K562 (cell line): ENCODE measurements at regions not wholly inside any gene's neighbourhood (a gene's known extent, or its start where the extent isn't known, plus 50 kb on each side); places are given as distances from the start of the nearest gene placed in this dataset.

Experiments
- ARID1B ChIP-seq: fragments of 450-650 bp; IDR thresholded peaks from 2 replicates; pipeline ENCODE4 v1.6.1; 2016; ENCODE audit warnings: antibody characterized with exemption, mild to moderate bottlenecking, inconsistent platforms
- CEBPG ChIP-seq, 3 experiments: fragments of 200-800 bp in 1 of 3; sonication (Bioruptor generic) in 1 of 3; sonication (generic) in 1 of 3; formaldehyde crosslinking in 1 of 3; IDR thresholded peaks in 2 of 3; conservative IDR thresholded peaks in 1 of 3; 2 replicates each; pipeline versions ENCODE4 v1.6.1 to v1.8.0; 2016 to 2022; ENCODE audit warnings: missing compliant biosample characterization in 2 of 3, missing genetic modification characterization in 2 of 3, mild to moderate bottlenecking in 1 of 3, missing genetic modification reagents in 1 of 3
- DACH1 ChIP-seq: fragments of 450-650 bp; IDR thresholded peaks from 2 replicates; pipeline ENCODE4 v1.6.1; 2018; ENCODE audit not compliant: partially characterized antibody
- ELF4 ChIP-seq: fragments of 450-650 bp; formaldehyde crosslinking; IDR thresholded peaks from 2 replicates; pipeline ENCODE4 v1.4.0; 2022; ENCODE audit warnings: missing genetic modification characterization
- EP300 ChIP-seq: IDR thresholded peaks from 2 replicates; pipeline ENCODE4 v1.6.1; 2012; ENCODE audit warnings: low read length, improper control_type of control experiment
- ESRRA ChIP-seq: fragments of 450-650 bp; IDR thresholded peaks from 2 replicates; pipeline ENCODE4 v1.6.1; 2014; ENCODE audit warnings: low read depth, mild to moderate bottlenecking, moderate library complexity, borderline replicate concordance
- EZH2 ChIP-seq: IDR thresholded peaks from 2 replicates; pipeline ENCODE4 v1.6.1; 2012; ENCODE audit warnings: low read depth, mild to moderate bottlenecking, inconsistent platforms, low read length, borderline replicate concordance
- FOXM1 ChIP-seq, 2 experiments: fragments of 450-650 bp in 1 of 2; sonication (generic) in 1 of 2; formaldehyde crosslinking in 1 of 2; IDR thresholded peaks; 2 replicates each; pipeline versions ENCODE4 v1.6.1 to v1.9.0; 2017 to 2022; ENCODE audit warnings: low read depth in 2 of 2, mild to moderate bottlenecking in 2 of 2, missing genetic modification reagents in 1 of 2, moderate library complexity in 1 of 2
- GATA2 ChIP-seq: sonication (generic); formaldehyde crosslinking; IDR thresholded peaks from 2 replicates; pipeline ENCODE4 v1.4.0; 2020; ENCODE audit warnings: mild to moderate bottlenecking, missing genetic modification reagents
- KLF16 ChIP-seq: IDR thresholded peaks from 2 replicates; pipeline ENCODE4 v1.6.1; 2016; ENCODE audit warnings: antibody characterized with exemption
- MLX ChIP-seq, 2 experiments: fragments of 450-650 bp in 1 of 2; sonication (generic) in 1 of 2; formaldehyde crosslinking; conservative IDR thresholded peaks; 2 replicates each; pipeline versions ENCODE4 v1.4.0 to v1.8.1; 2020 to 2022; ENCODE audit warnings: mild to moderate bottlenecking in 1 of 2, missing genetic modification reagents in 1 of 2
- NFIC ChIP-seq: fragments of 450-650 bp; IDR thresholded peaks from 2 replicates; pipeline ENCODE4 v1.6.1; 2017; ENCODE audit warnings: mild to moderate bottlenecking, inconsistent platforms
- PHB2 ChIP-seq: fragments of 450-650 bp; IDR thresholded peaks from 2 replicates; pipeline ENCODE4 v1.6.1; 2017; ENCODE audit warnings: low read depth
- PRDM10 ChIP-seq: fragments of 450-650 bp; IDR thresholded peaks from 2 replicates; pipeline ENCODE4 v1.6.1; 2018; ENCODE audit not compliant: partially characterized antibody
- SMARCA5 ChIP-seq: fragments of 450-650 bp; IDR thresholded peaks from 2 replicates; pipeline ENCODE4 v1.6.1; 2016
- TAL1 ChIP-seq: fragments of 450-650 bp; IDR thresholded peaks from 2 replicates; pipeline ENCODE4 v1.6.1; 2016; ENCODE audit warnings: mild to moderate bottlenecking
- TBL1XR1 ChIP-seq, 2 experiments: IDR thresholded peaks; 2 replicates each; pipeline ENCODE4 v1.6.1; 2012; ENCODE audit warnings: improper control_type of control experiment in 2 of 2, low read length in 2 of 2, mild to moderate bottlenecking in 1 of 2
- TCF3 ChIP-seq: sonication (generic); formaldehyde crosslinking; IDR thresholded peaks from 2 replicates; pipeline ENCODE4 v1.4.0; 2020; ENCODE audit warnings: mild to moderate bottlenecking, missing genetic modification reagents
- ZNF717 ChIP-seq: fragments of 250-450 bp; sonication (Bioruptor Pico); IDR thresholded peaks from 2 replicates; pipeline ENCODE4 v1.5.0; 2021
- TF ChIP-seq, protein P1 (sequence below), 2 experiments: fragments of 450-650 bp in 1 of 2; sonication (generic) in 1 of 2; formaldehyde crosslinking in 1 of 2; IDR thresholded peaks in 1 of 2; conservative IDR thresholded peaks in 1 of 2; 2 replicates each; pipeline versions ENCODE4 v1.6.1 to v1.8.1; 2016 to 2023; ENCODE audit warnings: mild to moderate bottlenecking in 2 of 2, moderate library complexity in 2 of 2, inconsistent platforms in 1 of 2, missing genetic modification reagents in 1 of 2
- TF ChIP-seq, protein P2 (sequence below): fragments of 450-650 bp; IDR thresholded peaks from 2 replicates; pipeline ENCODE4 v1.6.1; 2017; ENCODE audit warnings: mild to moderate bottlenecking, moderate library complexity
- TF ChIP-seq, protein P3 (sequence below): fragments of 450-650 bp; IDR thresholded peaks from 2 replicates; pipeline ENCODE4 v1.6.1; 2016; ENCODE audit warnings: low read depth, mild to moderate bottlenecking, moderate library complexity

DNA sequence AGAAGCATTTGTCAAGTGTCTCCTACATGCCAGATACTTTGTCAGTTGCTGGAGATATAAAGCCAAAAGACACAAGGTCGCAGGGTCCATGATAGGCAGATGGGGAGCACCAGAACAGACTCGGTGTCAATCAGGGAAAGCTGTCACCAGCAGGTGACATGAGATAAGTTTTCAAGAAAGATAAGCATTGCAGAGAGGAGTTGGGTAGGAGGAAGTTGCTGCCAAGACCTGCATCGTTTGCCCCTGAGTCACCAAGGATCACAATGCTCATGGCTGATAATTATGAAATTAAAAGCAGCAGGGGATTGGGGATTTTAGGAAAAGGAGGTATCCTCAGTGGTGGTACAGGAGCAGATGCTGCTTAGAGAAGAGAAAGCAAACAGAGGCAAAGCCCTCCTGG, 551.1 kb upstream of the CDH11 start (continued):
- TF ChIP-seq CEBPG (CRISPR knock-in tag; IDR thresholded peaks at IDR 0.05) (no peak), CEBPG (tag; conservative IDR thresholded peaks at IDR 0.05 in 1 of 2, IDR thresholded peaks at IDR 0.05 in 1 of 2) (no peak), PHB2 (peak; percentile 57; the same call in 1 of the 2 replicates), KLF16 (peak; percentile 71), TAL1 (peak; percentile 90), GATA2 (CRISPR knock-in tag) (peak; percentile 74; the same call in 1 of the 2 replicates), EP300 (peak; percentile 81), ESRRA (peak; percentile 55; the same call in 1 of the 2 replicates), FOXM1 (IDR thresholded peaks at IDR 0.05; ENCODE audit: low read depth) (peak; percentile 56; the same call in 1 of the 2 replicates), FOXM1 (CRISPR knock-in tag; IDR thresholded peaks at IDR 0.05; ENCODE audit: low read depth) (no peak), DACH1 (no peak), TBL1XR1 (IDR thresholded peaks at IDR 0.05; ENCODE audit: low read length in 2 of 2) (peak in 1 of 2 experiments; percentile 8; a peak in 2 of 4 replicates), TCF3 (CRISPR knock-in tag) (peak; percentile 85), EZH2 (no peak), ARID1B (peak; percentile 94), MLX (CRISPR knock-in tag; conservative IDR thresholded peaks at IDR 0.05) (no peak), PRDM10 (peak; percentile 11), NFIC (peak; percentile 62; the same call in 1 of the 2 replicates), ZNF717 (CRISPR knock-in tag) (no peak), SMARCA5 (no peak), ELF4 (0 out of 2 replicates have a peak, but pooled peaks have one; percentile 40)
- TF ChIP-seq, protein P1, sequence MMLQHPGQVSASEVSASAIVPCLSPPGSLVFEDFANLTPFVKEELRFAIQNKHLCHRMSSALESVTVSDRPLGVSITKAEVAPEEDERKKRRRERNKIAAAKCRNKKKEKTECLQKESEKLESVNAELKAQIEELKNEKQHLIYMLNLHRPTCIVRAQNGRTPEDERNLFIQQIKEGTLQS (IDR thresholded peaks at IDR 0.05): peak; percentile 71; the same call in 1 of the 2 replicates
- TF ChIP-seq, protein P1 (CRISPR knock-in tag; conservative IDR thresholded peaks at IDR 0.05): no peak
- TF ChIP-seq, protein P2, sequence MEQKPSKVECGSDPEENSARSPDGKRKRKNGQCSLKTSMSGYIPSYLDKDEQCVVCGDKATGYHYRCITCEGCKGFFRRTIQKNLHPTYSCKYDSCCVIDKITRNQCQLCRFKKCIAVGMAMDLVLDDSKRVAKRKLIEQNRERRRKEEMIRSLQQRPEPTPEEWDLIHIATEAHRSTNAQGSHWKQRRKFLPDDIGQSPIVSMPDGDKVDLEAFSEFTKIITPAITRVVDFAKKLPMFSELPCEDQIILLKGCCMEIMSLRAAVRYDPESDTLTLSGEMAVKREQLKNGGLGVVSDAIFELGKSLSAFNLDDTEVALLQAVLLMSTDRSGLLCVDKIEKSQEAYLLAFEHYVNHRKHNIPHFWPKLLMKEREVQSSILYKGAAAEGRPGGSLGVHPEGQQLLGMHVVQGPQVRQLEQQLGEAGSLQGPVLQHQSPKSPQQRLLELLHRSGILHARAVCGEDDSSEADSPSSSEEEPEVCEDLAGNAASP: no peak
- TF ChIP-seq, protein P3, sequence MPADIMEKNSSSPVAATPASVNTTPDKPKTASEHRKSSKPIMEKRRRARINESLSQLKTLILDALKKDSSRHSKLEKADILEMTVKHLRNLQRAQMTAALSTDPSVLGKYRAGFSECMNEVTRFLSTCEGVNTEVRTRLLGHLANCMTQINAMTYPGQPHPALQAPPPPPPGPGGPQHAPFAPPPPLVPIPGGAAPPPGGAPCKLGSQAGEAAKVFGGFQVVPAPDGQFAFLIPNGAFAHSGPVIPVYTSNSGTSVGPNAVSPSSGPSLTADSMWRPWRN: peak; percentile 21; the same call in 1 of the 2 replicates
